22Rv1 (cell line): ENCODE measurements at regions not wholly inside any gene's neighbourhood (a gene's known extent, or its start where the extent isn't known, plus 50 kb on each side); places are given as distances from the start of the nearest gene placed in this dataset.

Experiments used
- ZFX ChIP-seq: fragments of 450-650 bp; IDR thresholded peaks from 2 replicates; pipeline ENCODE4 v1.6.1; 2017; ENCODE audit warnings: antibody characterized with exemption, borderline replicate concordance
- TF ChIP-seq, protein P1 (sequence below): fragments of 450-650 bp; IDR thresholded peaks from 2 replicates; pipeline ENCODE4 v1.5.1; 2017; ENCODE audit warnings: mild to moderate bottlenecking

DNA sequence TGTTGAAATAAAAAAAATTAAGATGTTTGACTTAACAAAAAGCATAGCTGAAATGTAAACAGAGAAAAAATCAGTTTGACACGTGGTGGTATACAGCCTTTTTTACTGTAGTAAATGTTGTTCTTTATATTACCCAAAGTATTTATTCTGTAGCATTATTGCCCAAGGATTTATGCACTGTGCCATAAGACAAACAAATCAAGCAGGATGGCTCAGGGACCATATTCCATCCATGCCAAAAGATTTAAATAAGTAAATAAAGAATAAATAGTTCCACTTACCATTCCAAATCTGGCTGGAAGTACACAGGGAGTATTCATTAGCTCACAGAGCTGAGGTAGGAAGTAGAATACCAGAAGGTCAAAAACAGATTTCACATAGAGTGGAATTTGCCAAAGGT lies 666.7 kb upstream of the CADM2 start:
- TF ChIP-seq, protein P1, sequence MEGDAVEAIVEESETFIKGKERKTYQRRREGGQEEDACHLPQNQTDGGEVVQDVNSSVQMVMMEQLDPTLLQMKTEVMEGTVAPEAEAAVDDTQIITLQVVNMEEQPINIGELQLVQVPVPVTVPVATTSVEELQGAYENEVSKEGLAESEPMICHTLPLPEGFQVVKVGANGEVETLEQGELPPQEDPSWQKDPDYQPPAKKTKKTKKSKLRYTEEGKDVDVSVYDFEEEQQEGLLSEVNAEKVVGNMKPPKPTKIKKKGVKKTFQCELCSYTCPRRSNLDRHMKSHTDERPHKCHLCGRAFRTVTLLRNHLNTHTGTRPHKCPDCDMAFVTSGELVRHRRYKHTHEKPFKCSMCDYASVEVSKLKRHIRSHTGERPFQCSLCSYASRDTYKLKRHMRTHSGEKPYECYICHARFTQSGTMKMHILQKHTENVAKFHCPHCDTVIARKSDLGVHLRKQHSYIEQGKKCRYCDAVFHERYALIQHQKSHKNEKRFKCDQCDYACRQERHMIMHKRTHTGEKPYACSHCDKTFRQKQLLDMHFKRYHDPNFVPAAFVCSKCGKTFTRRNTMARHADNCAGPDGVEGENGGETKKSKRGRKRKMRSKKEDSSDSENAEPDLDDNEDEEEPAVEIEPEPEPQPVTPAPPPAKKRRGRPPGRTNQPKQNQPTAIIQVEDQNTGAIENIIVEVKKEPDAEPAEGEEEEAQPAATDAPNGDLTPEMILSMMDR: no peak
- no peak for TF ChIP-seq ZFX
